ENCODE measurements at regions not wholly inside any gene's neighbourhood (a gene's known extent, or its start where the extent isn't known, plus 50 kb on each side); places are given as distances from the start of the nearest gene placed in this dataset.

DNA sequence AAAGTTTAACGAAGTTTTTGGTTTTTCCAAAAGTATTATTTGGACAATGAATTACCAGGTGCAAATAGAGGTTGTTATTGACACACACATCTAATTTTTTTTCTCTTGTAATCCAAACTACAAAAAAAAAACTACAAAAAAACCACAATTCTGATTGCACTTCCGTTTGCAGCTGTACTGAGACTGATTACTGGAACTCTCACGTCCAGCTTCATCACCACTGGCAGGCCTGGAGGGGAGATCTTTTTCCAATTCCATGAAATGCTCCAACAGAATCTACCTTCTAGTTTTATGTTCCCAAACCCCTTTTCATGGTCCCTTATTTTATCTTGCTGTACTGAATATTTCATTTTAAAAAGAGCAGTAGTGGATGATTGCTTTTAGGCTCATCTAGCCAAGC, 1118.3 kb downstream of the C4orf33 start (continued):
- no peak for TF ChIP-seq RAD21 (IDR thresholded peaks at IDR 0.05)

DNA sequence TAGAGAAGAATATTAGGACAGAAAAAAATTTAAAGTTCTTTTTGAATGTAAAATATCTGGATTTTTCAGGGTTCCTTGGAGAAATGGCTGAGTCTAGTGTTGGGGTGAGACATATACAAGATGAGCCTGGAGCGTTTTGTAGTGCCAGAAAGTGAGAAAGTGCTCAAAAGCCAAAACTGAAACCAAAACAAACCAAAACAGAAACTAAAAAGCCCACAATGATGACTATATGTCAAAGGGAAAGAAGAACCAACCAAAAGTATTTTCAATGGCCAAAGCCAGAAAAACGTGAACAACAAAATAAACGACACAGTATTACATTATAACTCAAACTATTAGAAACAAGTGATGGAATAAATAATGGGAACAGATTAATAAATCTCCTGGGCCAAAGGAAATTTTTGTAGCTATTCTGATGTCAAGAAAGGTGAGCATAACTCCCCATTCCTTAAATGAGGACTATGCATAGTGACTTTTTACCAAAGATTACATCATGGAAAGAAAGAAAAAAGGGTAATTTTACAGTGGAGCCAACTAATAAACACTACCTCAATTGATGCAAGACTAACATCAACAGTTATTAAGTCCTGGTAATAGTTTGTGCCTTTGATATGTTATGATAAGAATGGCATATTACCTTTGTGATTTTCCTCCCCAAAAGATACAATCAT, 1137.6 kb downstream of the C4orf33 start:
- no peak overlapping the region for H3K9ac ChIP-seq (ENCODE audit: low read depth in 1 of 2, low read length in 2 of 2)
- no peak for DNase-seq (ENCODE audit: low spot score)
- 26% methylated on average over 3 of the region's 3 CpGs for WGBS
- no peaks in the 10 kb centered on the region for H3K36me3 ChIP-seq (ENCODE audit: control insufficient read depth in 4 of 4, insufficient read depth in 3 of 4, low read depth in 1 of 4, low read length in 3 of 4)
- no peaks in the 10 kb centered on the region for H3K9me3 ChIP-seq (ENCODE audit: control insufficient read depth in 4 of 4, low read length in 3 of 4)
- peak overlapping the region in 2 of 3 donors; percentile 14 to 39 for H3K4me3 ChIP-seq (ENCODE audit: low read depth in 1 of 3, low read length in 3 of 3)
- H3K27me3 ChIP-seq (ENCODE audit: control insufficient read depth in 4 of 4, insufficient read depth in 4 of 4, low read length in 3 of 4) = no peaks in the 10 kb centered on the region
- no peaks in the 10 kb centered on the region for H3K4me1 ChIP-seq (ENCODE audit: control insufficient read depth in 4 of 4, insufficient read depth in 4 of 4, low read length in 3 of 4)
- TF ChIP-seq, protein P1, sequence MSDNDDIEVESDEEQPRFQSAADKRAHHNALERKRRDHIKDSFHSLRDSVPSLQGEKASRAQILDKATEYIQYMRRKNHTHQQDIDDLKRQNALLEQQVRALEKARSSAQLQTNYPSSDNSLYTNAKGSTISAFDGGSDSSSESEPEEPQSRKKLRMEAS (IDR thresholded peaks at IDR 0.05) = no peak
- TF ChIP-seq NR2F2 (IDR thresholded peaks at IDR 0.05) (no peak), EGR1 (IDR thresholded peaks at IDR 0.05; ENCODE audit: low read depth in 2 of 2) (no peak), TAF1 (conservative IDR thresholded peaks at IDR 0.05) (no peak), FOXA1 (IDR thresholded peaks at IDR 0.05) (no peak), RXRA (IDR thresholded peaks at IDR 0.05) (no peak), FOXA2 (IDR thresholded peaks at IDR 0.05) (no peak), HNF4A (conservative IDR thresholded peaks at IDR 0.05) (no peak), RAD21 (IDR thresholded peaks at IDR 0.05) (no peak), SP1 (IDR thresholded peaks at IDR 0.05) (no peak), YY1 (IDR thresholded peaks at IDR 0.05) (no peak), JUND (IDR thresholded peaks at IDR 0.05) (no peak)
- TF ChIP-seq, protein P2, sequence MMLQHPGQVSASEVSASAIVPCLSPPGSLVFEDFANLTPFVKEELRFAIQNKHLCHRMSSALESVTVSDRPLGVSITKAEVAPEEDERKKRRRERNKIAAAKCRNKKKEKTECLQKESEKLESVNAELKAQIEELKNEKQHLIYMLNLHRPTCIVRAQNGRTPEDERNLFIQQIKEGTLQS (IDR thresholded peaks at IDR 0.05) = no peak
- TF ChIP-seq, protein P3, sequence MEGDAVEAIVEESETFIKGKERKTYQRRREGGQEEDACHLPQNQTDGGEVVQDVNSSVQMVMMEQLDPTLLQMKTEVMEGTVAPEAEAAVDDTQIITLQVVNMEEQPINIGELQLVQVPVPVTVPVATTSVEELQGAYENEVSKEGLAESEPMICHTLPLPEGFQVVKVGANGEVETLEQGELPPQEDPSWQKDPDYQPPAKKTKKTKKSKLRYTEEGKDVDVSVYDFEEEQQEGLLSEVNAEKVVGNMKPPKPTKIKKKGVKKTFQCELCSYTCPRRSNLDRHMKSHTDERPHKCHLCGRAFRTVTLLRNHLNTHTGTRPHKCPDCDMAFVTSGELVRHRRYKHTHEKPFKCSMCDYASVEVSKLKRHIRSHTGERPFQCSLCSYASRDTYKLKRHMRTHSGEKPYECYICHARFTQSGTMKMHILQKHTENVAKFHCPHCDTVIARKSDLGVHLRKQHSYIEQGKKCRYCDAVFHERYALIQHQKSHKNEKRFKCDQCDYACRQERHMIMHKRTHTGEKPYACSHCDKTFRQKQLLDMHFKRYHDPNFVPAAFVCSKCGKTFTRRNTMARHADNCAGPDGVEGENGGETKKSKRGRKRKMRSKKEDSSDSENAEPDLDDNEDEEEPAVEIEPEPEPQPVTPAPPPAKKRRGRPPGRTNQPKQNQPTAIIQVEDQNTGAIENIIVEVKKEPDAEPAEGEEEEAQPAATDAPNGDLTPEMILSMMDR (IDR thresholded peaks at IDR 0.05; ENCODE audit: low read depth, low read length, missing input control) = no peak
- TF ChIP-seq, protein P4, sequence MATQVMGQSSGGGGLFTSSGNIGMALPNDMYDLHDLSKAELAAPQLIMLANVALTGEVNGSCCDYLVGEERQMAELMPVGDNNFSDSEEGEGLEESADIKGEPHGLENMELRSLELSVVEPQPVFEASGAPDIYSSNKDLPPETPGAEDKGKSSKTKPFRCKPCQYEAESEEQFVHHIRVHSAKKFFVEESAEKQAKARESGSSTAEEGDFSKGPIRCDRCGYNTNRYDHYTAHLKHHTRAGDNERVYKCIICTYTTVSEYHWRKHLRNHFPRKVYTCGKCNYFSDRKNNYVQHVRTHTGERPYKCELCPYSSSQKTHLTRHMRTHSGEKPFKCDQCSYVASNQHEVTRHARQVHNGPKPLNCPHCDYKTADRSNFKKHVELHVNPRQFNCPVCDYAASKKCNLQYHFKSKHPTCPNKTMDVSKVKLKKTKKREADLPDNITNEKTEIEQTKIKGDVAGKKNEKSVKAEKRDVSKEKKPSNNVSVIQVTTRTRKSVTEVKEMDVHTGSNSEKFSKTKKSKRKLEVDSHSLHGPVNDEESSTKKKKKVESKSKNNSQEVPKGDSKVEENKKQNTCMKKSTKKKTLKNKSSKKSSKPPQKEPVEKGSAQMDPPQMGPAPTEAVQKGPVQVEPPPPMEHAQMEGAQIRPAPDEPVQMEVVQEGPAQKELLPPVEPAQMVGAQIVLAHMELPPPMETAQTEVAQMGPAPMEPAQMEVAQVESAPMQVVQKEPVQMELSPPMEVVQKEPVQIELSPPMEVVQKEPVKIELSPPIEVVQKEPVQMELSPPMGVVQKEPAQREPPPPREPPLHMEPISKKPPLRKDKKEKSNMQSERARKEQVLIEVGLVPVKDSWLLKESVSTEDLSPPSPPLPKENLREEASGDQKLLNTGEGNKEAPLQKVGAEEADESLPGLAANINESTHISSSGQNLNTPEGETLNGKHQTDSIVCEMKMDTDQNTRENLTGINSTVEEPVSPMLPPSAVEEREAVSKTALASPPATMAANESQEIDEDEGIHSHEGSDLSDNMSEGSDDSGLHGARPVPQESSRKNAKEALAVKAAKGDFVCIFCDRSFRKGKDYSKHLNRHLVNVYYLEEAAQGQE (IDR thresholded peaks at IDR 0.05) = no peak
- no peak overlapping the region for H3K27ac ChIP-seq (ENCODE audit: low read depth in 1 of 2, low read length in 2 of 2)

DNA sequence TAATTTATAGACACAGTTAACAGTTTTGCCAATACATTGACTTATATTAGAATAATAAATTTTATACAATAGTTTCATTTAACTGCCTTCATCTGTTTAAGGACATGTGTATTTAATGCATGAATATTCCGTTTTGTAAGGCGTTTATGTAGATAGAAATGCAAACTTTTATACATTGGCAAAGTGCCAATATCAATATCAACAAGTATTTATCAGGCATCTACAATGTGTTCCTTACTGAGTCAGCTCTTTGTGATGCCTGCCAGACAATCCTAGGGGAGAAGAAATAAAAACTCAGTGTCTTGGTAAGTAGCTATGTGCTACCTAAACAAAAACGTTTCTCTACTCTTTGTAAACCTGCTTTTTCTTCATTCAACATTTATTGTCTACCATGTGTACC, 1142.2 kb downstream of the C4orf33 start:
- Histone ChIP-seq H3K9me3 (ENCODE audit: control insufficient read depth in 4 of 4, low read length in 3 of 4) (no peaks in the 10 kb centered on the region), H3K9ac (ENCODE audit: low read depth in 1 of 2, low read length in 2 of 2) (no peak overlapping the region), H3K27ac (ENCODE audit: low read depth in 1 of 2, low read length in 2 of 2) (no peak overlapping the region), H3K4me3 (ENCODE audit: low read depth in 1 of 3, low read length in 3 of 3) (no peak overlapping the region), H3K4me1 (ENCODE audit: control insufficient read depth in 4 of 4, insufficient read depth in 4 of 4, low read length in 3 of 4) (no peaks in the 10 kb centered on the region), H3K27me3 (ENCODE audit: control insufficient read depth in 4 of 4, insufficient read depth in 4 of 4, low read length in 3 of 4) (no peaks in the 10 kb centered on the region), H3K36me3 (ENCODE audit: control insufficient read depth in 4 of 4, insufficient read depth in 3 of 4, low read depth in 1 of 4, low read length in 3 of 4) (no peaks in the 10 kb centered on the region)
- DNase-seq (ENCODE audit: low spot score) = no peak
- 62% methylated on average over 3 of the region's 3 CpGs for WGBS
- TF ChIP-seq, protein P3 (IDR thresholded peaks at IDR 0.05; ENCODE audit: low read depth, low read length, missing input control) = no peak
- TF ChIP-seq, protein P2 (IDR thresholded peaks at IDR 0.05) = no peak
- TF ChIP-seq SP1 (IDR thresholded peaks at IDR 0.05) = no peak
- no peak for TF ChIP-seq RXRA (IDR thresholded peaks at IDR 0.05)
- no peak for TF ChIP-seq TAF1 (conservative IDR thresholded peaks at IDR 0.05)
- TF ChIP-seq GABPA (IDR thresholded peaks at IDR 0.05 in 1 of 2, conservative IDR thresholded peaks at IDR 0.05 in 1 of 2) = no peak
- TF ChIP-seq, protein P4 (IDR thresholded peaks at IDR 0.05) = no peak
